Epithelial cell of proximal tubule (primary cell): ENCODE measurements at regions not wholly inside any gene's neighbourhood (a gene's known extent, or its start where the extent isn't known, plus 50 kb on each side); places are given as distances from the start of the nearest gene placed in this dataset.
A peak's percentile ranks its signal among the peaks of the same experiment; 100 is the strongest.

Experiments
- DNase-seq: peaks from one replicate; pipeline ENCODE4 v3.0.0-alpha.2; 2011; ENCODE audit warnings: low read depth
- H3K4me3 ChIP-seq: 2 replicates; pipeline ENCODE4 v1.5.1; 2011; ENCODE audit warnings: low read depth, mild to moderate bottlenecking, low read length
- CTCF ChIP-seq: conservative IDR thresholded peaks from 2 replicates; pipeline ENCODE4 v1.5.1; 2012; ENCODE audit warnings: low read depth, mild to moderate bottlenecking, low read length

DNA sequence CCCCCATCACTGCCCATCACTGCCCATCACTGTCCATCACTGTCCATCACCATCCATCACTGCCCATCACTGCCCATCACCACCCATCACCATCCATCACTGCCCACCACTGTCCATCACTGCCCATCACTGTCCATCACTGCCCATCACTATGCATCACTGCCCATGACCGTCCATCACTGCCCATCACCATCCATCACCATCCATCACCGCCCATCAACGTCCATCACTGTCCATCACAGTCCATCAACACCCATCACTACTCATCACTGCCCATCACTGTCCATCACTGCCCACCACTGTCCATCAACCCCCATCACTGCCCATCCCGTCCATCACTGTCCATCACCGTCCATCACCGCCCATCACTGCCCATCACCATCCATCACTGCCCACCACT, 57.8 kb upstream of the OTOS start:
- no peak for DNase-seq
- no peak overlapping the region for H3K4me3 ChIP-seq
- no peak for TF ChIP-seq CTCF

DNA sequence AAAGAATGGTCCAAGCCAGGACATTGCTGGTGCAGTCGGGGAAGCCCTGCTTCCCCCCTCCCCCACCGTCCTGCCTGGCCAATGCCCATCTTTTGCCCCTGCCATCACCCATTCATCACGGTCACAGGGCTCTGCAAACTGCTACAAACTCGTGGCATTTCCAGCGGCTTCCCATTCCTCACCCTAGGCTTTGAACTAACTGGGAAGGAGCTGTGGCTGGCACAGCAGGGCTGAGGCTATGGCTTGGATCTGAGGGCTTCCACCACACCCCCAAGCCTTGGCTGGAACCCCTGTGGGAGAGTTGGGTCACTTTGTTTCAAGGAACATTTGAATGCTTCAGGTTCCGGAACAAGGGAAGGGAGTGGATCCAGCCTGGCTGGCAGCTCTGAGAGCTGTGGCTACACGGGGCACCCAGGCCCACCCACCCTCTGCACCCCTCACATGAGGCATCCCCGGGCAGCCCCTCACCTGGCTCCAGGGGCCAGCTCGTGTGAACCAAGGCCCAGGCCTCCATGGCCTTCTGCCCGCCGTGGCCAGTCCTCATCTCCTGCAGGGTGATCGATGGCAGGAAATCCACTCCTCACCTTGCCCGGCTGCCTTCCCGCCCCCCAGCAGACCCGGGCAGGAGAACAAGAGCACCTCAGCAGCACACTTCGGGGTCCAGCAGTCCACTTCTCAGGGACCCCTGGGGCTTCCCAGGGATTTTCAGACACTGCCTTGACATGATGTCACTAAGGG, 58.8 kb upstream of the OTOS start:
- no peak for DNase-seq
- no peak for TF ChIP-seq CTCF
- no peak overlapping the region for H3K4me3 ChIP-seq

DNA sequence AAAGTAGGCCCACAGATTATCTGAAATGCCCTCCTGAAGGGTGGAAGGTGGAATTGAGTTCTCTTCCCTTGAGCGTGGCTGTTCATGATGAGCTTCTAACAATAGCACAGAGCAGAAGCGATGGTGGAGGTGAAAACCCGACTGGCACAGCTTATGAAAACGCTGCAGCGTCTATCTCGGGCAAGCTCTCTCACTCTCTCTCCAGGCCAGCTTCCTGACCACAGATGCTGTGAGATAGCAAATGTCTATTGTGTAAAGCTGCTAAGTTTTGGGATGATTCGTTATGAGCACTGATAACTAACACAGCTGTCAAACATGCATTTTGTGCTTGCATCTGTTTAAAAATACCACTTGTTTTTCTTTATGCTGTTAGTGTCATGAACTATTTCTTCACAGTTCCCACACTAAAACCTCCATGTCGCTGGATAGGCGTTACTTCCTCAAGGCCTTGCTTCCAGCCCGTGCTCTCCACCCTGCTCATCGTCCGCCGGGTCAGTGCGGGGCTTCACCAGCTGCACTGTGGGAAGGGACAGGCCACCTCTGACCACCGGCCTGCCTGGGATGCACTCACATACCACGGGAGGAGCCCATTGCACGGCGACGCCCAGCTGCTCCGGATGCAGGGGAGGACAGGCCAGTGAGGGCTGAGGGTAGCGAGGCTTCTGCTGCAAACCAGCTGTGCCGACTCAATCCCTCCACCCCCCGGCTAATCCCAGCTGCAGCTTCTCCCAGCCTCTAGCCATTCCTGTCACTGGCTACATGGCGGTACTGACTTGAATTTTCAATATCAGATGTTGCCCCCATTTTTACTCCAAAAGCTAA, 60.0 kb upstream of the OTOS start:
- TF ChIP-seq CTCF = no peak
- H3K4me3 ChIP-seq = no peak overlapping the region
- no peak for DNase-seq

DNA sequence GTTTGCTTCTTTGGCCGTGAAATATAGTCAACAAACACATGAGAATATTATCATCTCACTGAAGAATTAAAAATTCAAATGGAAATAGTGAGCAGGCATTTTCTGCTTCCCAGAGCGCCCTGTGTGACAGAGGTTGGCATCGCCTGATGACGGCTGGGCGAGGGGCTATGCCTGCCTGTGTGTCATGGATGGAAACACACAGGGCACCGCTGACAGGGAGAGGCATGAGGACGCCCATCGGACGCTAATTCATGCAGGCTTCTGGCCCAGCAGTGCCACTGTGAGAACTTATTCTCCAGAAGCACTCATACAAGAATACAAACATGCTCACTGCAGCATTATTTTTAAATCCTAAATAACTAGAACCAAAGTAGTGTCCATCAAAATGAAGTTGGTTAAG, 61.4 kb upstream of the OTOS start:
- DNase-seq = no peak
- no peak for TF ChIP-seq CTCF

GRCh38 chr2:240202586-240202985, 62.1 kb upstream of the OTOS start:
- TF ChIP-seq CTCF = no peak
- DNase-seq = no peak
- H3K4me3 ChIP-seq = no peak overlapping the region

More for the DNA sequence above, 61.4 kb upstream of the OTOS start:
- H3K4me3 ChIP-seq = no peak overlapping the region

- DNase-seq = peak; percentile 31
- H3K4me3 ChIP-seq = no peak overlapping the region
- TF ChIP-seq CTCF = no peak
Measured at GRCh38 chr2:240203031-240203787, 62.8 kb upstream of the OTOS start.
